Esophagus mucosa (tissue), 1 donor: ENCODE measurements at regions not wholly inside any gene's neighbourhood (a gene's known extent, or its start where the extent isn't known, plus 50 kb on each side); places are given as distances from the start of the nearest gene placed in this dataset.
"Not testable (repeated sequence)": the region's sequence is repeated elsewhere in the genome, so short reads cannot be mapped to it uniquely, and the experiment has no call there.

Source experiments
- ATAC-seq: fragments of 200-7000 bp; cut with Tn5 transposase; one replicate; pipeline ENCODE4 v1.9.1; 2020
- donor health status: DM: yes; HTN: yes; CAD: no.

DNA sequence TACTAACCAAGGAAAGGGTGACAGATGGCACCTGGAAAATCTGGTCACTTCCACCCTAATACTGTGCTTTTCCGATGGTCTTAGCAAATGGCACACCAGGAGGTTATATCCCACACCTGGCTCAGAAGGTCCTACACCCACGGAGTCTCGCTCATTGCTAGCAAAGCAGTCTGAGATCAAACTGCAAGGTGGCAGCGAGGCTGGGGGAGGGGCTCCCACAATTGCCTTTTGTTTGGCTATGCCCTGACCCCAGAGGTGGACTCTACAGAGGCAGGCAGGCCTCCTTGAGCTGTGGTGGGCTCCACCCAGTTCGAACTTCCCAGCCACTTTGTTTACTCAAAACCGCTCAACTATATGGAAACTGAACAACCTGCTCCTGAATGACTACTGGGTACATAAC lies 50.3 kb upstream of the UGT2B15 start:
- ATAC-seq: not testable (repeated sequence)

DNA sequence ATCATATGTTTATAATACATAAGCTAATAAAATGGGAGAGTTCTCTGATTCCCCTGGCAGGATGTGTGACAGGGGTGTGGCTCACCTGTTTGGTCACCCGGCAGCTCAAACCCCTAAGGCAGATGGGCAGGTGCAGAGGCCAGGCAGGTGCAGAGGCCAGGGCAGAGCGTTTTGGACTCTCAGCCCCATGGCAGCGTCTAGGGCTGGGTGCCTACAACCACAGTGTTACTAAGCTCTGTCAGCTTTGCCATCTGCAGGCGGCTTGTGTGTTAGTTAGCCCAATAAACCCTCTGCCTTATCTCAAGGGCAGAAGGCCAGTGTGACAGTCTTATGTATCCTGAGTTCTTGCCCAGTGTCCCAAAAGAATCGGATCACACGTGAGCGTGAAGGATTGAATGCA lies 54.0 kb upstream of the UGT2B15 start:
- no peak for ATAC-seq

DNA sequence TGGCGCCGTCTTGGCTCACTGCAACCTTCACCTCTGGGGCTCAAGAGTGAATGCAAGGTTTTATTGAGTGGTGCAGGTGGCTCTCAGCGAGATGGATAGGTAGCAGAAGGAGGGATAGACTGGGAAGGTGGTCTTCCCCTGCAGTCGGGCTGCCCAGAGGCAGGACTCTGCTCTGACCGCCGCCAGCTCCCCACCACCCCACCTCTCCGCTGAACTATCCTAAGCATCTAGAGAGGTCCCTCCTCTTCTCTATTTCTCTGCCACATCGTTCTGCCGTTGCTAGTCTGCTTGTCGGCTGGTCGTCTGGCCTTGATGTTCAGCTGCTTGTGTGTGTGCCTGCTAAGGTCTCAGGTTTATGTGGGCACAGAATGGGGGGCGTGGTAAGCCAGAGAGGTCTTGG lies 54.5 kb upstream of the UGT2B15 start:
- no peak for ATAC-seq

DNA sequence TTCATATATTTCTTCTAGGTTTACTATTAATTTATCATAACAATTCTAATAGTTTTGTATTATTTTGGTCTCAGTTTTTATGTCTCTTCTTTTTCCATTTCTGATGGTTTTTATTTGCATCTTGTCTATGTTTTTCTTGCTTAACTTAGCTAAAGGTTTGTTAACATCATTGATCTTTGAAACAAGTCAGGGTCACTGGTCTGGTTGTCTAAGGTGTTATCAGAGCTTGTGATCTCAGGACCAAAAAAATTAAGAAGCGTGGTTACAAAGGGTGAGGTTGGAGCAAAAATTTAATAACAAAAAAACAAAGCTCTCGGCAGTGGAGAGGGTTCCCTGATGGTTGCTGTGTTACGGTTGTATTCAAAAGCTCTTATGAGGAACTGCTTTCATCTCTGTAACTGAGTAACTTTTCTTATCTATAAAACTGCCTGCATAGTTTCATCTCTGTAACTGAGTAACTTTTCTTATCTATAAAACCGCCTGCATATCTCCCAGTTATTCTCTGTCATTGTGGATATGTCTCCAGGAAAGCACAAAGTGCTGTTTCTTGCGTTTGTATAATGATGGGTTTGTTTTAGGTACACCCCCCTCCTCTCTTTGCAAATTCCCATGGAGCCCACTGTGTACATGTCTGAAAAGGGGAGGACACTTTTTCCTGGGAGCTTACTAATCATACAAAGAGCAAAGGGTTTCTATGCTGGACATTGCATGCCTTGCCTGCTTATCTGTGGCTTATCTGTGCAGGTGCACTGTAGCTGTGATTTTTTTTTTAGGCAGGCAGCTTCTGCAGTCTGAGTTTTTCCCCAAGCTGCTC lies 62.4 kb upstream of the UGT2B15 start:
- no peak for ATAC-seq

DNA sequence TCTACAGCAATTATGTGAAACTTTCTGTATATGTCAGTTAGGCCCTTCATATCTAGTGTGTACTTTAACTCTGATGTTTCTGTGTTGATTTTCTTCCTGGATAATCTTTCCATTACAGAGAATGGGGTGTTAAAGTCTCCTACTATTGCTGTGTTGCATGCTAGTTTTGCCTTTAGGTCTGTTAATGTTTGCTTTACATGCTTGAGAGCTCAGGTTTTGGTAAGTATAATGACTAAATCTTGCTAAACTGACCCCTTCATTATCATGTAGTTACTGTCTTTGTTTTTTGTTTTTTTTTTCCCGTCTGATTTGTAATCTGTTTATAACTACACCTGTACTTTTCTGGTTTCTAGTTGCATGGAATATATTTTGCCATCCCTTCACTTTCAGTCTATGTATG lies 63.6 kb upstream of the UGT2B15 start:
- ATAC-seq: no peak

DNA sequence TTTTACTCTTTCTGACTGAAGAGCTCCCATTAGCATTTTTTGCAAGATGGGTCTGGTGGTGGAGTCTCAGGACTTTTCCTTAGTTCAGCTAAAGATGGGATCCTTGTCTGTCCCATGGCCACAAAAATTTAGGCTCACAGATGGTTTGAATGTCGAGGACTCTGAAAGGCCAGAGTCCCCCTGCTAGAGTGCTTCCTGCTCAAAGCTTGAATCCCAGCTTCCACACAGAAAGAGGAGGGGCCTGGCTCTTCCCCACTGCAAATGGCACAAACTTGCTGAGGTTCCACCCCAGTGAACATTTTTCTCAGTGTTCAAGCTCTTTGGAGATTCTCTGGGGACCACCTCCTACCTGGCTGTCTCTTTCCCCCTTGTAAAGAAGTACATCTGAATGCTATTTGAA lies 64.7 kb upstream of the UGT2B15 start:
- no peak for ATAC-seq

DNA sequence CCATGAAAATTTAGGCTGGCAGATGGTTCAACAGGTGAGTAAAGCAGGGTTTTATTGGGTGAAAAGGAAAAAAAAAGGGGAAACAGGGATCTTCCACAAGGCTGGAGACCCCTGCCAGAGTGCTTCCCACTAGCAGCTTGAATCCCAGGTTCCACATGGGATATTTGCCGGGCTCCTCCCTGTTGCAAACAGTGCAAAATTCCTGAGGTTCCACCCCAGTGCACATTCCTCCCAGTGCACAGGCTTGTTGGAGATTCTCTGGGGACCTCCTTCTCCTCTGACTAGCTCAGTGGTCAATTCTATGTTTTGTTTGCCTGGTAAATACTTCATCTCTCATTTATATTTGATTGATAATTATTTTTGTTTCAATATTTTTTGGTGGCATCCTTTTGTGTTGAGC lies 66.4 kb upstream of the UGT2B15 start:
- ATAC-seq: no peak

DNA sequence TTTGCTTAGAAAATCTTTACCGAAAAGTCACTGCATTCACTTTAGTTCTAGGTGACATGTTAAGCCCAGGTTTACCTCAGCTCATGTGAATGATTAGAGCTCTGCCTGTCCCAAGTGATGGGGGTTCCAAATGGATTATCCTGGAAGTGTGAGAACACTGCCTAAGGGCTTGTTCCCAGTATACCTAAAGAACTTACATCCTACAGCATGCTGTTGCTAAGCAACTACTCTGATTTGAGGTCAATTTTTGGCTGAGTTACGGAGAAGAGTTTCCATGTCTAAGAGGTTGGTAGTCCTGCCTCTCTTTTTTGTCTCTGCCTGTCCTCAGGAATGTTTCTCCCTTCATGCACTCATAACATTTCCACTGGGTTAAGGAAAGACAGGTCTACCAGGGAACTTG lies 67.6 kb upstream of the UGT2B15 start:
- no peak for ATAC-seq

DNA sequence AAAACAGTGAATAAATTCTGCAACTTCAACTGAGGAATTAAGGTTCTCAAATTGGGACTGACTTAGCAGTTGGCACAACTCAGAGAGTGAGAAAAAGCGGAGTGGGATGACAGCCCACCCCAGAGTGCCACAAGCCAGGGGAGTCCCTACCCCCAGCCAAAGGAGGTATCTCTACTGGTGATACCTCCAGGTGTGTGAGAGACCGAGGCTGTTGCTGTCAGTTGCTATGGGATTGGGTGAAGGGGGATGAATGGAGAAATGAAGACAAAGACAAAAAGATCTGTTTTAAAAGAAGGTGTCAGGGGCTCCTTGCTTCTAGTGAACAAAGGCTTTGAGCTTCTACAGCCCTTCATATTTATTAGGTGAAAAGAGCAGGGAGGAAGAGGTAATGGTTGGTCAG lies 71.4 kb upstream of the UGT2B10 start:
- no peak for ATAC-seq

DNA sequence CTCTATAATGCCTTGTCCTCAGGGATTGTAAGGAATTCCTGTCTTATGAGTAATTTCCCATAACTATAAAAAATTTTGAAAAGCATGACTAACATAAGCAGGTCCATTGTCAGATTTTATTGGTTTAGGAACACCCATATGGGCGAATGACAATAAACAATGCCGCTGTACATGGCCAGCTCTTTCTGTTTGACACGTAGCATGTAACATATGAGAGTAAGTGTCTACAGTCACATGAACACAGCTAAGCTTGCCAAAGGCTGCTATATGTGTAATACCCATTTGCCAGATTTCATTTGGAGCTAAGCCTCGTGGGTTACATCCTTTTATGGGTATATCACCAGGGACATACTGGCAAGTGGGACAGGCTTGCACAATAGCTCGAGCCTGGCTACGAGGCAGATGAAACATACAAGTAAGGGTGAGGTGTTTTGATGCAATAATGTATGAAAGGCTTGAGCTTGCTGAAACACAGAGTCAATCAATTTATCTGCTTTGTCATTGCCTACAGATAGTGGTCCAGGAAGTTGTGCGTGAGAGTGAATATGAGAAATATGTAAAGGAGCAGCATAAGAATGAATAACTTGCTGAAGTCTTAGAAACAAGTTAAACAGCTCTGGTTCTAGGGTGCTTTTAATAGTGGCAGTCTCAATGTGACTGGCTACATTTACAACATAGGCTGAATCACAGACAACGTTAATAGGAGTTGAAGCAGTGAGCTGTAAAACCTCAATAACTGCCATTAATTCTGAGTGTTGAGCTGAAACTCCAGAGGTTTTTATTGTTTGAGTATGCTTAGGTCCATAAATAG lies 67.4 kb upstream of the UGT2B10 start:
- peak; percentile 84 for ATAC-seq

DNA sequence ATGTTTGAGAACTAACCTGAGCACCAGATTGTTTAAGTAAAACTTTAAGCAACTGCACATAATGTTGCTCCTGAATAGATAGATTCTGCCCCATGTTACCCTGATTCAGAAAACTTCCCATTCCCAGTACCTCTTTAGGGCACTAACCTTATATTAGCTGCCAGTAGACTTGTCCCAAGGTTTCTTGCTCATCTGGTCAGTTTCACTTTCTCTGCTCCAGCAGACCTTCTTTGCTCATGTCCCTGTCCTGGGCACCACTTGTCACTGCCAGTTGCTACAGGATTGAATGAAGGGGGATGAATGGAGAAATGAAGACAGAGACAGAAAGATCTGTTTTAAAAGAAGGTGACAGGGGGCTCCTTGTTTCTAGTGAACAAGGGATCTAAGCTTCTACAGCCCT lies 65.2 kb upstream of the UGT2B10 start:
- no peak for ATAC-seq

DNA sequence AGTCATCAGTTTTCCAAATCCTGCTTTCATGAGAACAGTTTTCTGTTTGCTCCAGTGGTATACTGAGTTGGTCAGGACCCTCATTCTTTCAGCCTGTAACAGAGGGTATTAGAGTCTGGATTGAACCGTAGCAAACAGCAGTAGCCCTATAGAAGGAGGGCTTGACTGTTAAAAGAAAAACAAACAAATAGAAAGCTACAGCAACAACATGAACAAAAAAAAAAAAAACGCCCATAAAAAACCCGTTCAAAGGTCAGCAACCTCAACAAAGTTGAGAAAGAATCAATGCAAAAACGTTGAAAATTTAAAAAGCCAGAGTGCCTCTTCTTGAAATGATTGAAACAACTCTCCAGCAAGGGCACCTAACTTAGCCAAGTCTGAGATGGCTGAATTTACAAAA lies 64.7 kb upstream of the UGT2B10 start:
- no peak for ATAC-seq

DNA sequence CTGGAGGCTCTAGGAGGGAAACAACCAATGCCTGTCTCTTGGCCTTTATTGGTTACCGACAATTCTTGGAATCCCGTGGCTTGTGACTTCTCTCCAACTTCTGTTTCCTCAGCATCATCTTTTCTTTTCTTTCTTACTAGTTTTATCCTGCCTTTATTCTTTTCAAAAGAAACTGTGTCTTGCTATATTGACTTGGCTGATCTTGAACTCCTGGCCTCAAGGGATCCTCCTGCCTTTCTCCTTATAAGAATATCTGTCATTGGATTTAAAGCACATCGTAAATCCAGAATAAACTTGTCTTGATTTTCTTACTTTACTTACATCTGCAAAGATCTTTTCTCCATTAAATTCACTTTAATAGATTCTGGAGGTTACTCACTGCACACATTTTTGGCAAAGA lies 49.9 kb upstream of the UGT2B10 start:
- no peak for ATAC-seq
